ENCODE measurements at regions not wholly inside any gene's neighbourhood (a gene's known extent, or its start where the extent isn't known, plus 50 kb on each side); places are given as distances from the start of the nearest gene placed in this dataset.

DNA sequence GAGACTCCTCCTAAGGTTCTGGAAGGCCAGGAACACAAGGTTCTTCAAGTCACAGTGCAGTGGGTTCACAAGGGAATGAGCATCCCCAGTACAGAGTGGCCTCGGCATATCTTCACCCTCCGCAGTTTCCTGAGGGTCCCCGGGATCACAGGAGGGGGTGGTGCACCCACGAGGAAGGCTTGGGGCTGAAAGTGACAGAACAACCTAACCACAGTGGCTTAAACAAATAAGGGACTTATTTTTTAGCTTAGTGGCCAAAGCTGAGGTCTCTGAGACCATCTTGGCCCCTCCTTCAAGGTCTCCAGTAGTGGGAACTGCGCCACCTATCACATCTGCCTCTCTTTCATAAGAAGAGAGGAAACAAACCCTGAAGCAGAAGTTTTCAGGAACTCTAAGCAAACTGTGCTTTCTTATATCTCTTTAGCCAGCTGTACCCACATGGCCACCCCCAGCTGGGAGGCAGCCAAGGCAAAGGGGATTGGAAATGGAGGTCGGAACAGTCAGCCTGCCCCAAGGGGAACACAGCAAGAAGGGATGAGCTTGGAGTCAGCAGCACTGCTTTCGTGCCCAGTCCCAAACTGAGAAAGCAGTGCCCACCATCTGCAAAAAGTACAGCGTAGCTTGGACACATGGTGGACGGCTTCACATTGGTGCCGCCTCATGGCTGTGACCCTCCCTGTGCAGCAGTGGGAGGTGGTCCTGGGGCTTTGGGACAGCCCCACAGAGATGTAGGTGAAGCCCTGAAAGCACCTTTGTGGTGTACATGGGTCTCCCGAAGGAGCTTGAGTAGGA is 260.0 kb upstream of the ID2 start:
- TF ChIP-seq, protein P1, sequence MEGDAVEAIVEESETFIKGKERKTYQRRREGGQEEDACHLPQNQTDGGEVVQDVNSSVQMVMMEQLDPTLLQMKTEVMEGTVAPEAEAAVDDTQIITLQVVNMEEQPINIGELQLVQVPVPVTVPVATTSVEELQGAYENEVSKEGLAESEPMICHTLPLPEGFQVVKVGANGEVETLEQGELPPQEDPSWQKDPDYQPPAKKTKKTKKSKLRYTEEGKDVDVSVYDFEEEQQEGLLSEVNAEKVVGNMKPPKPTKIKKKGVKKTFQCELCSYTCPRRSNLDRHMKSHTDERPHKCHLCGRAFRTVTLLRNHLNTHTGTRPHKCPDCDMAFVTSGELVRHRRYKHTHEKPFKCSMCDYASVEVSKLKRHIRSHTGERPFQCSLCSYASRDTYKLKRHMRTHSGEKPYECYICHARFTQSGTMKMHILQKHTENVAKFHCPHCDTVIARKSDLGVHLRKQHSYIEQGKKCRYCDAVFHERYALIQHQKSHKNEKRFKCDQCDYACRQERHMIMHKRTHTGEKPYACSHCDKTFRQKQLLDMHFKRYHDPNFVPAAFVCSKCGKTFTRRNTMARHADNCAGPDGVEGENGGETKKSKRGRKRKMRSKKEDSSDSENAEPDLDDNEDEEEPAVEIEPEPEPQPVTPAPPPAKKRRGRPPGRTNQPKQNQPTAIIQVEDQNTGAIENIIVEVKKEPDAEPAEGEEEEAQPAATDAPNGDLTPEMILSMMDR (IDR thresholded peaks at IDR 0.05), result no peak
- TF ChIP-seq POLR2A (IDR thresholded peaks at IDR 0.05), result no peak
